HG03175 (cell line): ENCODE measurements at regions not wholly inside any gene's neighbourhood (a gene's known extent, or its start where the extent isn't known, plus 50 kb on each side); places are given as distances from the start of the nearest gene placed in this dataset.

Experiments used
- ATAC-seq: cut with Tn5 transposase; IDR thresholded peaks from one replicate; pipeline ENCODE4 v1.9.1; 2021; ENCODE audit warnings: mild to moderate bottlenecking, moderate library complexity; ENCODE audit not compliant: unreplicated experiment

DNA sequence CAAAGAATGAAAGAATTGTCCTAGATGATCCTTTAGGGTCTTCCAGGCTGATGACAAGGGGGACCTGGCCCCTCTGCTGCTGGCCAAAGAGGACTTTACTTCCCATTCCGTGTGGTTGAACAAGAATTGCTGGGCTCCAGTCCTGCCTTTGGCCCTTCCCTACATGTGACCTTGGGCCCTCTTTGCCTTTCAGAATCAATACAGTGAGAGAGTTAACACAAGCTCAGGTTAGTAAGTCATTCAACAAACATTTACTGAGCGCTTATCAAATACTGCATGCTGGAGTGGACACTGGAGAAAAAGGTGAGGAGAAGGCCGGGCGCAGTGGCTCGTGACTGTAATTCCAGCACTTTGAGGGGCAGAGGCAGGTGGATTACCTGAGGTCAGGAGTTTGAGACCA lies 113.1 kb downstream of the C9orf50 start:
- ATAC-seq: no peak

DNA sequence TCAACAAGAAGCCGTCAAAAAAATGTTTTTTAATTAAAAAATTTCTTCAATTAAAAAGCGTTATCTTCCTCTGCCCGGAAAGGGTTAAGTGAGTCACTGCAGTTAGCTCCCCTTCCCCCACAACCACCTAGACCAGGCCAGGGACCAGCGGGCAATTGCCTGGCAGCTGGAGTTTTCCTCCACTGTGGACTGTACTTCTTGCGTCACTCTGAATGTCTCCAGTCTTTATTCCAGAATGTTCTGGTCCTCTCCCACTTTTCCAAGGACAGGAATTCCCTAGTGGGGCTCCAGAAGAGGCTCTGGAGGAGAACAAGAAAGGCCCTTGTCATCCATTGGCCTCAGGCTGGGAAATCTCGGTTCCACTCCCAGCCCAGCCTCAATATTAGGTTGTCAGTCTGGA lies 114.0 kb downstream of the C9orf50 start:
- no peak for ATAC-seq

DNA sequence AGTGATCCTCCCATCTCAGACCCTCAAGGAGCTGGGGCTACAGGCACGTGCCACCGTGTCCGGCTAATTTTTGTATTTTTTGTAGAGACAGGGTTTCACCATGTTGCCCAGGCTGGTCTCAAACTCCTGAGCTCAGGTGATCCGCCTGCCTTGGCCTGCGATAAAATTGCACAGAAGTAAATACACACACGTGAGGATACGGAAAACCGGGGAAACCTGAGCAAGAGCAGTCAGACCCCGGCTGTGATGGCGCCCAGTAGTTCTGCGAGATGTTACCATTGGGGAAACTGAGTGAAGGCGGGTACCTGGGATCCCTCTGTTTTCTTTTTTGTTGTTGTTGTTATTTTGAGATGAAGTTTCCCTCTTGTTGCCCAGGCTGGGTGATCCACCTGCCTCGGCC lies 114.9 kb downstream of the C9orf50 start:
- no peak for ATAC-seq

- no peak for ATAC-seq
Measured at GRCh38 chr9:129505270-129505902, 115.5 kb downstream of the C9orf50 start.

DNA sequence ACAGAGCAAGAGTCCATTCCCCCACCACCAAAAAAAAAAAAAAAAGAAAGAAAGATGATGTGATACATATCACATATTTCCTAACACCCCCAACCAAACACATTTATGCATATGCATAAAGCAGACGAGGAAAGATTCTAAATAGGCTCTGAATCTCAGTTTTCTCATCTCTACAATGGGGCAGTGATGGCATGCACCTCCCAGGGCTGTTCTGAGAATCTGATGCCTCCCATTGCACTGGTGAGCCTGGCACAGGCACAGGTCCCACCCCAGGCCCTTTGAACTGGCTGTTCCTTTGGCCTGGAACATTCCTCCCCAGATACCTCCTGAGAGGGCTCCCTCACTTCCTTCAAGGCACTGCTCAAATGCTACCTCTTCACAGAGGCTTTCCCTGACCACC lies 116.5 kb downstream of the C9orf50 start:
- no peak for ATAC-seq

- ATAC-seq: no peak
Measured at GRCh38 chr9:129501771-129502319, 119.1 kb downstream of the C9orf50 start.

DNA sequence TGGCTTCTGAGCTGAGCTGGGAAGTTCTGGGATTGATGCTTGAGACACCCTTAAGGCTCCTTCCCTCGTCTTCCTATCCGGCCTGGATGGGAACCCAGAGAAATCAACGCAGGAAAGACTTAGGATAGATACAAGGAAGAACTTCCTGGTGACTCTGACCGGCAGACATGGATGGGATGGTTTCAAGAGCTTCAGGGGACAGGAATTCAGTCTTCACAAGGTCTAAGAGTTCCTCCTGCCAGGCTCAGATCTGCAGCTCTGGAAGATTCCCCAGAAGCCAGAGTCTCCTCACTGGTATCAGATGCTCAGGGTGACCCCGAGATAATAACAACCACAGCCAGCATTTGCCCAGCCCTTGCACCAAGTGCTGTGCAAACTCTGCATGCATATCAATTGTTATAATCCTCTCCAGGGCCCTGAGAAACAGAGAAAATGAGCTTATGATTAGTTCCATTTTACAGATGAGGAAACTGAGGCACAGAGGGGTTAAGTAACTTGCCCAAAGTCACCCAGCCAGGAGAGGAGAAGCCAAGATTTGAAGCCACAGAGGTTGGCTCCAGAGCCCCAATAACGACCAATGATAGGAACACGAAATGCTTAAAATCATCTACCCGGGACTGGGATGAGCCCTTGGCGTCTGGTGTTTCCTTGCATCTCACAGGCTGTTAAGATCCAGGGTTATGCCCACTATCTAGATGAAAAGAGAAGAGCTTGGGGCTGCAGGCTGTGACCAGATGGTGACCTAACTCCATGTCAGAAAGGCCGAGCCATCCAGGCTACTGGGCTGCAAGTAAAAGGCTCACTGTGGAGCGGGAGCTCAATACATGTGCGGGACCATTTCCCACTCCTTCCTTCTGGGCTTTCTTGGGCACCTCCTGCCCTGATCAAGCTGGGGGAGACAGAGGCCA lies 119.8 kb downstream of the C9orf50 start:
- no peak for ATAC-seq

DNA sequence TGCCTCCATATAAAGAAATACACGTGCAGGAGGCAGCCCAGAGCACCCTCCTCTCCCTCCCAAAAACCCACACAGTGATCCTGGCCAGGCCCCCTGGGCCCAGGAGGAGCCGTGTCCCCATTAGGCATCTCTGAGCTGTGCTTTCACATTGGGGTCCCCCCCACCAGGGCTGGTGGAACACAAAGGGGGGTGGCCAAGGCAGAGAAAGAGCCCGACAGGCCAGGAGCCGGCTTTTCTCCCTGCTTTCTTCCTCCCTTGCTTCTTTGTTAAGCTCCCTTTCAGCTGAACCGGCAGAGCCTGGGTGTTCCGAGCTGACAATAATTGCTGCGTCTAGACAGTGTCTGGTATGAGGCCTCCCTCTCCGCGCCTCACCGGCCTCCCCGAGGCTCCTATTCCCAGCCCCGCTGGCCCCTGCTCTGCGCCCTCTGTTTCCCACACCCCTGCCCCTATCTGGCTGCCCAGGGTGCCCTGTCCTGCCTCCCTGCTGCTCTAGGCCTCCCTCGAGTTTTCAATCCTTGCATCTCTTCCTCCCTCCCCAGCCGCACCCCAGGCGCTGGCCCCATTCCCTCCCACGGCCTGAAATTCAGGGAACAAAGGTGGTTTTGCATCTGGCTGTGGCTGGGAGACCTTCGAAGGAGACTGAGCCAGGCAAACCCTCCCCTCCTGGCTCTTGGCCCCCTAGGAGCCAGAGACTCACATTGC lies 120.6 kb downstream of the C9orf50 start:
- ATAC-seq: no peak

DNA sequence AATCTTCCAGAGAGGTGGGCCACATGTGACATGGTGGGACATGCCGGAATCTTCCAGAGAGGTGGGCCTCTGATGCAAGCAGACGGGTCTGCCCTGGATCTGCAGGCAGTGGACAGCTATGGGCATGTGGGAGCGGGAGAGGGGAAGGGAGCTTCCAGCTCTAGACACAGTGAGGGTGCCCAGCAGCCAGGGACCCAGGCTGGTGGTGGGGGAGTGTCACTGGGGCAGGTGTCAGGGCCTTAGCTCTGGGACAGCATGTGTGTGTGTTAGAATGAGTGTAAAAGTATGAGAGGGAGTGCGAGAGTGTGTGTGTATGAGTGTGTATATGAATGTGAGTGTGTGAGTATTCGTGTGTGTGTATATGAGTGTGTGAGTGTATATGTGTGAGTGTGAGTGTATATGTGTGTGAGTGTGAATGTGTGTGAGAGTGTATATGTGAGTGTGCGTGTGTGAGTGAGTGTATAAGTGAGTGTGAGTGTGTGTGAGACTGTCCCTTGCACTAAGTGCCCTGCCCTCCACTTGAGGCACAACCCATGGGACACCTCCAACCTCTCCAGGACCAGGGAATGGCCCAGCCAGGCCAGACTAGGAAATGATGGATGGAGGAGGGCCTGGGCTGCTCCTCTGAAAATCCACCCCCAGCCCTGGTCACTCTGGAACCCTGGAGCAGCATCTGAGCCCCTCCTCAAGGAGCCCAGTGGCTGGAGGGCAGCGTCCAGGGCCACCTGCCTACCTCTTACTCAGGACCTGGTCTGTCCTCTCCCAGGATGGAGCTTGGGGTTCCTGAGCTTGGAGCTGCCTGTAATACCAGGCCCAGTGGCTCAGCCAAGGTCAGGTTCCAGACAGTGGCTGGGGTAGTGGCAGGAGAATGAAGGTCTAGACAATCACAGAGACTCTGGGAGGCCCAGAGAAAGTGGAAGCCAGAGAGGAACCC lies 122.2 kb downstream of the C9orf50 start:
- ATAC-seq: no peak

DNA sequence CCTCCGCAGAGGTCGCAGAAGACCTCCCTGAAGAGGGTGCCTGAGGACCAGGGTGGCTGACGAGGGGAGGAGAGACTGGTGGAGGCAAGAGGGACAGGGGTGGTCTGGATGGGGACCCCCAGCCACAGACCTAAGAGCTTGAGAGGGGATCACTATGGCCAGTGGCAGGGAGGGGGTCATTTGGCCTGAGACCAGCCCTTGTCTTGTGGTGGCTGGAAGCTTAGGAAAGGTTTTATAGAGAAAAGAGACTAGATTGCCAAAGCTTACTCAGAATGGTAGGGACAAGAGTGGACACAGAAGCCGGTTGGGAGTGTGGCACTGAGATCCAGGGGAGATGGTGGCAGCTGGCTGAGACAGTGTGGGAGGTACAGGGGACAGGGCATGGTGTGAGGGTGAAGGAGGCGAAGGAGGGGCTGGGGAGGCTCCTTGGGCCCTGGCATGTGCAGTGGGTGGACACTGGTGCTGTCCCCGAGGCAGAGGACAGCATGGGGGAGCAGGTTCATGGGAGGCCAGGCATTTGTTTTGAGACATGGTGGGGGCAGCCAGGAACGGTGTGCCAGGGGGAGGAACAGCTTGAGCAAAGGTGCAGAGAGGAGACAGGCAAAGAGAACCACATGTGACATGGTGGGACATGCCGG lies 123.0 kb downstream of the C9orf50 start:
- no peak for ATAC-seq

DNA sequence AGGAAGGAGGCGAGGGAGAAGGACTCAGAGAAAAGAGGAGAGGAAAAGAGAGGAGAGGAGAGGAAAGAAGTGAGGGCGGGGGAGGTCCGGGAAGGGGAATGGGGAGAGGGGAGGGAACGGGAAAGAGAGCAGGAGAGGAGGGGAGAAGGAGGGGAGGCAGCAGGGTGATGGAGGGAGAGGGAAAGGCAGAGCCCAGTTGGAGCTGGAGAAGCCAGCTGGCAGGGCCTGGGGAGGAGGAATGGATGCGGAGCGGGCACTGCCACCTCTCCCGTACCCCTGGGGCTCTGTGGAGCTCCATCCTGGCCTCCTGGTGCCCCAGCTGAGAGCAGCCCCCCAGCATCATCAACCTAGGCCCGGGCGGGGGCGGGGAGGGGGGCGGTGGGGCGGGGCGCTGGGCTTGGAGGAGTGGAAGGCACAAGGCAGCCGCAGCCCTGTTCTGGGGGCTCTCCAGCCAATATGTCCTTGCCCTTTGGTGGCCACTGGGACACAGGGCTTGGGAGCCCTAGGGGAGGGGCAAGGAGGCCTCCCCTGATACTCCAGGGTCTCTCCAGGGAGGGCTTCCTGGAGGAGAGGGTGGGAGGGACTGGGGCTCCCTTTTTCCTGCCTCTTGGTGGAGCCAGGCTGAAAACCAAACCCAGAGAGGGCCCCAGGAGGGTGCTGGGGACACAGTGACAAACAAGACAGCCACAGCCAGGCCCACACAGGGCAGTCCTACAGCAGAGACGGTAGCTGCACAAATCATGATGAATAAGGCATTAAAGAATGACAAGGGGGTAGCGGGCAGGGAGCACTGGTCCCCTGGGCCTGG lies 123.7 kb downstream of the C9orf50 start:
- no peak for ATAC-seq

DNA sequence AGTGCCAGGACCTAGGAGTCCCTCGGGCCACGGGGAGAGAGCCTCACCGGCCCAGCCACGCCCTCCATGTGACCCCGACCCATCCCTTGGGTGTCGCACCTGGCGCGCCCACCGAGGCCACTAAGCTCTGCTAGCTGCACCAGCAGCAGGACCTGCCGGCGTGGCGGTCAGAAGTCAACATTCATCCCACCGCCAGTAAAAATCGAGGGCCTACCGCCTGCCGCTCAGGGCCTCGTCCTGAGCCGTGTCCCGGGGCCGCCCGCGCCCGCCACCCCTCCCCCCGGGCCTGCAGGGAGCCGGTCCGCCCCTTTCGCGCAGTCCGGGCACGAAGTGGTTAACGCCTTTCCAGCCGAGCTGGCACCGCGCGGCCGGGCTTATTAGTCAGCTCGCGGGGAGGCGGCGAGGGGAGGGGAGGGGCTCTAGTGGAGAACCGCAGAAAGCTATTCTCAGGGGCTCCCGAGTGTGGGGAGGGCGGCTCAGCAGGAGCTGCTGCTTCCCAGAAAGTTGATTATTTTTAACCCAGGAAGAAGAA lies 124.4 kb downstream of the C9orf50 start:
- no peak for ATAC-seq

DNA sequence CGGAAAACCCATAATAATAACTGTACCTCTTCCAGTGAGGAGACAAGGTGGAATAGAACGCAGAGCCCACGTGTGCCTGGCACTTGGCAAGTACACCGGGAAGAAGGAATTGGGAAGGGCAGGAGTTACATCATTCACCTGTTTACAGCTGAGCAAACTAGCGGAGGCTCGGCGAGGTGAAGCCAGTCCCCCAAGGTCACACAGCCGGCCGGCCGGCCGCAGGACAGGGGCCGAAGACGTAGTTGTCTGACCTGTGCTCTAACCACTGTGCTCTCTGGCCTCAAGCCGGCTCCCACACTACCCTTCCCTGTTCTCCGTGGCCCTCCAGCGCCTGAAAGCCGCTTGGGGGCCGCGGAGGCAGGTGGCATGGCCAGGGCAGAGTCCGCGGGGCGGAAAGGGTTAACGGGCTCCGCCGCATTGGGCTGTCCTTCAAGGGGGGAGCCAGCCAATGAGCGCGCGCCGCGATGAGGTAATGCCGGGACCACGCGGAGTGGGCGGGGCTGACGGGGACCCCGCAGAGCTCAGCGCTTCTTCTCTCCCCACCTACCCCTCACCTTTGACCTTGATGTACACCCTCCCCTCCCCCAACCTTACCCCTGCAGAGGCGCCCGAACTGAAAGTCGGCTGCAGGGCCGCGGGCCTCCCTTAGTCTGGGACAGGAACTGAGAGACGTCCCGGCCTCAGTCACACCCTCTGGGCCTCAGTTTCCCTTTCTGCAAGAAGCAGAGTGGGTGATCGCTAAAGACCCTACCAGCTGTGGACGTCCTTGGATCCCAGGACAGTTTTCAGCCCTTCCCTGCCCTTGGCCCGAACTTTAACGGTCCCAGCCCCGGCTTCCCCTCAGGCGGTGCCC lies 125.1 kb downstream of the C9orf50 start:
- no peak for ATAC-seq

DNA sequence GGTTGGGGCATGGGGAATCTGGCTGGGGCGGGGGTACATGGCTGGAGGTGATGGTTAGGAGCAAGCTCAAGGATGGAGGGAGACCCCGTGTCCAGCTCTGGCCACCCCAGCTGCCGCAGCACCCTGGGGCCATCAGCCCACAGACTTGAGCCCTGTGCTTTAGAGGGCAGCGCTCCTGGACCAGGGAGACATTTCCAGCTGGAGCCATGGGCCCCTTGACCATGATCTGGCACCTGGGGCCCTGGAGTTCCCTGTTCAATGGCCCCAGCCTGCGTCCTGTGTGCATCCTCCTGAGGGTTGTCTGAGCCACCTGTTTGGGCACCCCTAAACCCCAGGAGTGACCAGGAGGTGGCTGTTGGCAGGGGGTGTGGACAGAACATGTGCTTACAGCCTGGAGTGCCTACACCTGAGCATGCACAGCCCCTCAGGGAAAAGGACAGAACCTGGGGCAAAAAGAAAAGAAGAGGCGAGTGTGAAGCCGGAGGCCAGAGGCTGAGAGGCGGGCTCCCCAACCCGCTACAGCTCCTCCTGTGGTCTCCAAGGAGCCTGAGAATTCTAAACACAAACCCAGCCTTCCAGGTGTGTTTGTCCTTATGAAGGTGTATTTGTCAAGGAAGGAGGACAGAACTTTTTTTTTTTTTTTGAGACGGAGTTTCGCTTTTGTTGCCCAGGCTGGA lies 126.7 kb downstream of the C9orf50 start:
- no peak for ATAC-seq

GRCh38 chr9:129493706-129494047 lies 127.2 kb downstream of the C9orf50 start:
- no peak for ATAC-seq

GRCh38 chr9:129493002-129493705 lies 127.7 kb downstream of the C9orf50 start:
- no peak for ATAC-seq

GRCh38 chr9:129491487-129491855 lies 129.4 kb downstream of the C9orf50 start:
- no peak for ATAC-seq
